Lower leg skin (tissue), 4 donors: ENCODE measurements at regions not wholly inside any gene's neighbourhood (a gene's known extent, or its start where the extent isn't known, plus 50 kb on each side); places are given as distances from the start of the nearest gene placed in this dataset.
A peak's percentile ranks its signal among the peaks of the same experiment; 100 is the strongest.

Experiments used
- DNase-seq, 2 donors: peaks; one replicate each; pipeline ENCODE4 v3.0.0-alpha.2; 2019; ENCODE audit warnings: low spot score in 2 of 2
- H3K4me3 ChIP-seq: fragments of 200-600 bp; sonication (generic); 2 replicates; pipeline ENCODE4 v1.5.1; 2017; ENCODE audit warnings: mild to moderate bottlenecking, low read depth; ENCODE audit not compliant: poor library complexity, severe bottlenecking
- CTCF ChIP-seq, 3 donors: fragments of 450-650 bp; IDR thresholded peaks; one replicate each; pipeline ENCODE4 v1.5.1; 2016; ENCODE audit warnings: antibody characterized with exemption in 3 of 3, mild to moderate bottlenecking in 3 of 3, moderate library complexity in 2 of 3
- POLR2A ChIP-seq, 2 donors: fragments of 450-650 bp; IDR thresholded peaks; one replicate each; pipeline ENCODE4 v1.6.1; 2016 to 2017; ENCODE audit warnings: antibody characterized with exemption in 2 of 2, mild to moderate bottlenecking in 1 of 2, moderate library complexity in 1 of 2
- WGBS, 2 donors: methylation state at CpG; one replicate each; pipeline ENCODE4 v1.1.5; 2018; 5-methylcytosine and 5-hydroxymethylcytosine counted together
- intact Hi-C: fragments of 100-400 bp; cut with DNase I; formaldehyde crosslinking; loops from one replicate; pipeline ENCODE4 v1.15.0; 2023; ENCODE audit warnings: low total_unique reads

GRCh38 chr3:182739619-182740018 lies 53.7 kb upstream of the ATP11B start:
- no peak for TF ChIP-seq CTCF (IDR thresholded peaks at IDR 0.05)
- TF ChIP-seq POLR2A (IDR thresholded peaks at IDR 0.05): no peak
- intact Hi-C loops: loop anchor here (5.0 kb wide), 1 partner anchor 1588 kb away; no protein-coding TSS in a partner anchor
- no peak overlapping the region for H3K4me3 ChIP-seq
- WGBS, 2 donors: 47 to 53% methylated on average over 3 of the region's 3 CpGs
- no peak for DNase-seq

- peak in 1 of 2 donors; percentile 15 for DNase-seq
Observed at GRCh38 chr3:182740710-182741109, 52.6 kb upstream of the ATP11B start.

GRCh38 chr3:182741214-182741613 lies 52.1 kb upstream of the ATP11B start:
- 96% methylated on average over 3 of the region's 3 CpGs for WGBS, 2 donors
- intact Hi-C loops: loop anchor here (5.0 kb wide), 1 partner anchor 1586 kb away; no protein-coding TSS in a partner anchor
- TF ChIP-seq CTCF (IDR thresholded peaks at IDR 0.05) (no peak), POLR2A (IDR thresholded peaks at IDR 0.05) (no peak)
- H3K4me3 ChIP-seq: no peak overlapping the region
- DNase-seq: no peak

More at GRCh38 chr3:182740710-182741109, 52.6 kb upstream of the ATP11B start:
- intact Hi-C loops: loop anchor here (5.0 kb wide), 1 partner anchor 1587 kb away; no protein-coding TSS in a partner anchor
- H3K4me3 ChIP-seq: no peak overlapping the region
- no peak for TF ChIP-seq CTCF (IDR thresholded peaks at IDR 0.05)
- no peak for TF ChIP-seq POLR2A (IDR thresholded peaks at IDR 0.05)
- 43 to 52% methylated on average over 6 of the region's 6 CpGs for WGBS, 2 donors
